GM19328 (cell line): ENCODE measurements at regions not wholly inside any gene's neighbourhood (a gene's known extent, or its start where the extent isn't known, plus 50 kb on each side); places are given as distances from the start of the nearest gene placed in this dataset.
"Not testable (repeated sequence)": the region's sequence is repeated elsewhere in the genome, so short reads cannot be mapped to it uniquely, and the experiment has no call there.

Experiments used
- ATAC-seq: cut with Tn5 transposase; IDR thresholded peaks from one replicate; pipeline ENCODE4 v1.9.1; 2021; ENCODE audit warnings: mild to moderate bottlenecking, moderate library complexity; ENCODE audit not compliant: unreplicated experiment

DNA sequence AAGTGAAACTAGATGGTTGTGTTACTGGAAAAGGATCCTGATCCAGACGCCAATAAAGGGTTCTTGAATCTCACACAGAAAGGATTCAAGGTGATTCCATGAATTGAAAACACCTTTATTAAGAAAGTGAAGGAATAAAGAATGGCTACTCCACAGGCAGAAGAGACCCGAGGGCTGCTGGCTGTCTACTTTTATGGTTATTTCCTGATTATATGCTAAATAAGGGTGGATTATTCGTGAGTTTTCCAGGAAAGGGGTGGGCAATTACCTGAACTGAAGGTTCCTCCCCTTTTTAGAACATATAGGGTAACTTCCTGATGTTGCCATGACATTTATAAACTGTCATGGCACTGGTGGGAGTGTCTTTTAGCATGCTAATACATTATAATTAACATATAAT lies 50.9 kb upstream of the WARS2 start:
- no peak for ATAC-seq

DNA sequence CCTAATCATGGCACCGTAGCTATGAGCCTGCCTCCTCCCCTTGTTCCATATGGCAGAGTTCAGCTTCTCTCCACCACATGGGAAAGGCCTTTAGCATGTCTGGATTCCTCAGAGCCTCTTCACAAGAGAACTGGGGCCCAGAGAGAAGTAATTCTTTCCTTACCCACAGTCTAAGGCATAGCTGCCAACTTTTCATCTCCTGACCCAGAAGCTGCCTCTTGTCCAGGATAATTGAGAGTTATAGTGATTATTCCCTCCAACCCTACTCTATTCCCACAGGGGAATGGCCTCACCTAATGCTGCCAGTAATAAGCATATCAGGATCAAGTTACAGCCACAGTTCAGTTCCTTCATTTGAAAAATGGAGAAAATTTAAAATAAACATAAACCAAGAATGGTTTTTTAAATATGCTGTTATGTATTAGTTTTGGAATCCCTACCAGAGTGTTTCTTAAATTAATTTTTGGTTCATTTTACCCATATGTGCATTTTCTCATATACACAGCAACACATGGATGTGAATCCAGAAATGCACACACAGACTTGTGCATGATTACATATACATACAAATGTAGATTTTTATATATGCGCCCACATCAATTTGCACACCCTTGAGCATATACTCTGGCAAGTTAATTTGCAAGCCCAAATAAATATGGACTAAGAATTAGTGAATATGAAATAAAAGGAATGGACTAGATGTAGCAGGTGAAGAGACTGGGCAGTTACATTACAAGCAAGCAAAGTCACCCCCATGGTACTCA lies 63.9 kb upstream of the WARS2 start:
- ATAC-seq: no peak

- ATAC-seq: no peak
Observed at GRCh38 chr1:119204961-119205357, 64.5 kb upstream of the WARS2 start.

- ATAC-seq: no peak
Observed at GRCh38 chr1:119209061-119209460, 68.6 kb upstream of the WARS2 start.

DNA sequence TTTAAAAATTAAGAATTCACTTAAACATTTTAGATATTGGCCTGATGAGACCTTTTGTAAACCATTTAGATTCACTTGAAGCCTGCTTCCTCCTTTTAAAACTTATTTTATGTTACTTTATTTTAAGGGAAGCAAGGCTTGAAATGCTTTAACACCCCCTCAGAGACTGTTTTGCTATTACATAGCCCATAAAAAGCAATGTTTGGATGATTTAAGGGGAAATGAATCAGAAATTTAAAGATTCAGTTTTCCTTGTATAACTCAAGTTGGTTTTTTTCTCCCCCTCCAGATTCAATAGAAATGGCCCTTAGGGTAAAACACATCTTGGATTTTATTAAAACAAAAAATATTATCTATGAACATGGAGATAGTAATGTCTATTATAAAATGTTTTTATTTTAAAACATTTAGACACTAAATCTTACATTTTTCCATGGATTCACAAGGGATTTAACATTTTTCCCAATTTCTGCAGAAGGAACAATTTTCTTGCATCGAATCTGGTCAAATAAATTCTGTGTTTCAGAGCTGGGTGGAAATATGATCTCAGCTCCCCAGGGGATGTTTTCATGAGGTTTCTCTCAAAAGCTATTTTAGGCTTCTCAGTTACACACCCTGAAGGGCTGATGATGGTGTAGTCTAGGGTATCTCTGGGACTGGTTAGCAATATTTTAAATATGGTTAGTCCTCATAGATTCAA lies 69.3 kb upstream of the WARS2 start:
- ATAC-seq: no peak

GRCh38 chr1:119210296-119210649 lies 69.8 kb upstream of the WARS2 start:
- ATAC-seq: no peak

GRCh38 chr1:119213213-119213612 lies 72.8 kb upstream of the WARS2 start:
- not testable (repeated sequence) for ATAC-seq

DNA sequence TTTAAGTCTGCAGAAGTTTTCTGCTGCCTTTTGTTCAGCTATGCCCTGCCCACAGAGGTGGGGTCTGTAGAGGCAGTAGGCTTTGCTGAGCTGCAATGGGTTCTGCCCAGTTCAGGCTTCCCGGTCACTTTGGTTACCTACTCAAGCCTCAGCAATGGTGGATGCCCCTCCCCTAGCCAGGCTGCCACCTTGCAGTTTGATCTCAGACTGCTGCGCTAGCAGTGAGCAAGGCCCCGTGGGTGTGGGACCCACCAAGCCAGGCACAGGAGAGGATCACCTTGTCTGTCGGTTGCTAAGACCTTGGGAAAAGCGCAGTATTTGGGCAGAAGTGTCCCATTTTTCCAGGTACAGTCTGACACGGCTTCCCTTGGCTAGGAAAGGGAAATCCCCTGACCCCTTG lies 74.5 kb upstream of the WARS2 start:
- ATAC-seq: not testable (repeated sequence)

DNA sequence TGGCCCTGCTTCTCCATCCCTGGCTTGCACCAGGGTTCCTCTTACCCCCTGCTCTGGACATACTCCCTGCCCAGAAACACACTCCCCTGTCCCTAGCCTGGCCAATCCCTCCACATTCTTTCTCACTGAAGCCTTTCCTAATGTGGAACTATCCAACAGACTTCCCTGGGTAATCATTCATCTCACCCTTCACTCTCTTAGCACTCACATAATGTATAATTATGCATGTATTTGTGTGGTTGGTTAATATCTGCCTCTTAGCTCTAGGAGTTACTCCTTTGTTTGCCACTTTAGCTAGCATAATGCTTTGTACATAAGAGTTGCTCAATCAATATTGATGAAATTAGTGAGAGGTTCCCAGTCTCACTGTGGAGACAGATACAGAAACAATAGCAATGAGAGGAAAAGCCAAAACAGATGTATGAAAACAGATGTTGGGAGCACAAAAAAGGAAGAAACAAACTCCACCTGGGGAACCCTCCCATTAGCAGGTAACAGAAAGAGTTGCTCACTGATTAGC lies 76.9 kb upstream of the WARS2 start:
- ATAC-seq: no peak

GRCh38 chr1:119219711-119220110 lies 79.3 kb upstream of the WARS2 start:
- ATAC-seq: no peak

- no peak for ATAC-seq
Observed at GRCh38 chr1:119220991-119221390, 80.5 kb upstream of the WARS2 start.

GRCh38 chr1:119222271-119222670 lies 81.8 kb upstream of the WARS2 start:
- ATAC-seq: no peak

- no peak for ATAC-seq
Observed at GRCh38 chr1:119225265-119225664, 84.8 kb upstream of the WARS2 start.

DNA sequence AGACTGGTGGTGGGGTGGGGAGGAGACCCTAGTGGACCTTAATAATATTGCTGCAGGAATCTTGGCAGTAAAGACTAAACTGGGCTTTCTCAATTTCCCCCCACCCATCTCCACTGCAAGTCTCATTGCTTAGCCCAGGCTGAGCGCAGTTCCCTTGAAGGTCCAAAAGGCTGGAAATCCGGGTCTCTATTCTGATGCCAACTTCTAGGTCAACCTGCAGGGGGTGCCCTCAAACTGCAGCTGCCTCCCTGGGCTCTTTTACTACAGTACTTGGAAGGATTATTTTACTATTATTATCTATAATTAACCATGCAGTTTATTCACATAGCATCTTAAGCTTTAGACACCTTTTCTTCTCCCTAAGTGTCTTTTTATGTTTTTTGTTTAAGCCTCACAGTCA lies 85.4 kb upstream of the WARS2 start:
- ATAC-seq: no peak

GRCh38 chr1:119226321-119226720 lies 85.9 kb upstream of the WARS2 start:
- no peak for ATAC-seq

DNA sequence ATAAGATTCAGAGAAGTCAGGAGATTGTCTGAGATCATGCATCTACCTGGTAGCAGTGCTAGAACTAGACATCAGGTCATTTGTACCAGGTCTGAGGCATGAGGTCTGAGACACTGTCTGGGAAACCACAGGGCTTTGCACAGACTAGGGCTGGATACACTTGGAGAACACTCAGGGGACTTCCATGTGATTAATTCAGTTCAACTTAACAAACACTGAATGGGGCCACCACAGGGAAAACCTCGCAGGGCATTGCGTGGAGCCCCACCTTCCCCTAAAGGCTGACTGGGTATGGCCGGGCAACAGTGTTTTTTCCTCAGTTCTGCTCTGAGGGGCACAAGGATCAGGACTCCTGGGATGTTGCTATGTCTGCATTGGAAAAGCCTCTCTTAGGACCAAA lies 86.5 kb upstream of the WARS2 start:
- no peak for ATAC-seq

GRCh38 chr1:119227456-119227855 lies 87.0 kb upstream of the WARS2 start:
- ATAC-seq: no peak

- ATAC-seq: no peak
Observed at GRCh38 chr1:119228335-119229080, 88.1 kb upstream of the WARS2 start.

- ATAC-seq: no peak
Observed at GRCh38 chr1:119235120-119235519, 94.7 kb upstream of the WARS2 start.

GRCh38 chr1:119245881-119246280 lies 105.4 kb upstream of the WARS2 start:
- ATAC-seq: no peak

GRCh38 chr1:119249283-119249682 lies 108.8 kb upstream of the WARS2 start:
- no peak for ATAC-seq

- no peak for ATAC-seq
Observed at GRCh38 chr1:119250299-119250698, 109.8 kb upstream of the WARS2 start.
